DND-41 (cell line): ENCODE measurements at regions not wholly inside any gene's neighbourhood (a gene's known extent, or its start where the extent isn't known, plus 50 kb on each side); places are given as distances from the start of the nearest gene placed in this dataset.

Source experiments
- CTCF ChIP-seq: IDR thresholded peaks from 2 replicates; pipeline ENCODE4 v1.5.1; 2012; ENCODE audit warnings: borderline replicate concordance, low read length, moderate library complexity, mild to moderate bottlenecking; ENCODE audit not compliant: poor library complexity, severe bottlenecking; ENCODE audit errors: extremely low read depth
- EZH2 ChIP-seq: IDR thresholded peaks from 3 replicates; pipeline ENCODE4 v1.6.1; 2012; ENCODE audit warnings: borderline replicate concordance, low read depth, mild to moderate bottlenecking, moderate library complexity, low read length, inconsistent platforms; ENCODE audit not compliant: severe bottlenecking

- TF ChIP-seq CTCF (no peak), EZH2 (no peak)
Measured at GRCh38 chr15:98126326-98127085, 166.0 kb downstream of the ARRDC4 start.
